Spleen (tissue), 7 donors: ENCODE measurements at regions not wholly inside any gene's neighbourhood (a gene's known extent, or its start where the extent isn't known, plus 50 kb on each side); places are given as distances from the start of the nearest gene placed in this dataset.

Experiments used
- POLR2AphosphoS5 ChIP-seq, 3 donors: sonication (generic); formaldehyde crosslinking; IDR thresholded peaks; one replicate each; pipeline ENCODE4 v1.5.1; 2017; ENCODE audit warnings: antibody characterized with exemption in 3 of 3
- TF ChIP-seq, protein P1 (sequence below), 11 experiments: fragments of 200-600 bp in 7 of 11; fragments of 450-650 bp in 4 of 11; sonication (generic) in 4 of 11; IDR thresholded peaks in 8 of 11; conservative IDR thresholded peaks in 3 of 11; 1 replicate in 7 of 11; 2 replicates in 4 of 11; pipeline versions ENCODE4 v1.4.0 to v1.8.0; 2016 to 2021; ENCODE audit warnings: antibody characterized with exemption in 11 of 11, inconsistent platforms in 4 of 11, mild to moderate bottlenecking in 1 of 11
- donor health status: DM: no; HTN: no; CAD: no; lungs with moderate emphysema.
- donor health status: DM: no; HTN: no; CAD: no.
- donor health status: DM: no; HTN: no; CAD: no.

DNA sequence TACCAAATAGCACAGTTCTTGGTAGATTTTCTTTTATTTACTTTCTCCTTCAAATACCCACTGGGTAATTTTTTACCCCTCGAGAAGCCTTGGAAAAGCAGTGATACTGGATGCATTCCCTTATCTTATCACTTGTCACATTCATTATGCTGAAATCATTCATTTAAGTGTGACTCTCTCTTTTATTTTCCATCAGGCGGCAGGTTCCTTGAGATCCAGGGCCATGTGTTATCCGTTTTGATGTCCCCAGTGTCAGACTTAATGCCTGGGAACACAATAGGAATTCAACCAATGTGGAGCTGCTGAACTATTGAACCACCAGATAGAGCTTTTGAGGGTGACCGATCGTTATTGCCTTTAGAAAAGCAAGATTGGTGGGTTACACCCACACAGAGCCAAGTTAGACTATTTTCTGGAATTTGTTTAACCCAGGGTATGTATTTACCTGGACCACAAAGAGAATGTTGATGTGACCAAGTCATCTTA is 51.5 kb upstream of the ATP5PO start:
- no peak for TF ChIP-seq POLR2AphosphoS5 (IDR thresholded peaks at IDR 0.05)
- TF ChIP-seq, protein P1, sequence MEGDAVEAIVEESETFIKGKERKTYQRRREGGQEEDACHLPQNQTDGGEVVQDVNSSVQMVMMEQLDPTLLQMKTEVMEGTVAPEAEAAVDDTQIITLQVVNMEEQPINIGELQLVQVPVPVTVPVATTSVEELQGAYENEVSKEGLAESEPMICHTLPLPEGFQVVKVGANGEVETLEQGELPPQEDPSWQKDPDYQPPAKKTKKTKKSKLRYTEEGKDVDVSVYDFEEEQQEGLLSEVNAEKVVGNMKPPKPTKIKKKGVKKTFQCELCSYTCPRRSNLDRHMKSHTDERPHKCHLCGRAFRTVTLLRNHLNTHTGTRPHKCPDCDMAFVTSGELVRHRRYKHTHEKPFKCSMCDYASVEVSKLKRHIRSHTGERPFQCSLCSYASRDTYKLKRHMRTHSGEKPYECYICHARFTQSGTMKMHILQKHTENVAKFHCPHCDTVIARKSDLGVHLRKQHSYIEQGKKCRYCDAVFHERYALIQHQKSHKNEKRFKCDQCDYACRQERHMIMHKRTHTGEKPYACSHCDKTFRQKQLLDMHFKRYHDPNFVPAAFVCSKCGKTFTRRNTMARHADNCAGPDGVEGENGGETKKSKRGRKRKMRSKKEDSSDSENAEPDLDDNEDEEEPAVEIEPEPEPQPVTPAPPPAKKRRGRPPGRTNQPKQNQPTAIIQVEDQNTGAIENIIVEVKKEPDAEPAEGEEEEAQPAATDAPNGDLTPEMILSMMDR (IDR thresholded peaks at IDR 0.05 in 8 of 11, conservative IDR thresholded peaks at IDR 0.05 in 3 of 11): no peak
